ENCODE measurements at regions not wholly inside any gene's neighbourhood (a gene's known extent, or its start where the extent isn't known, plus 50 kb on each side); places are given as distances from the start of the nearest gene placed in this dataset.

- Histone ChIP-seq H3K4me1 (ENCODE audit: control insufficient read depth in 1 of 2, insufficient read depth in 2 of 2, low read length in 2 of 2) (no peaks in the 10 kb centered on the region), H3K9me3 (replicated peaks in 1 of 2; ENCODE audit: control insufficient read depth in 1 of 2, insufficient read depth in 1 of 2, low read length in 2 of 2) (no peaks in the 10 kb centered on the region), H3K79me2 (ENCODE audit: insufficient read depth, low read length) (no peaks in the 10 kb centered on the region), H3K36me3 (replicated peaks in 1 of 2; ENCODE audit: control insufficient read depth in 1 of 2, insufficient read depth in 2 of 2, low read length in 2 of 2) (no peaks in the 10 kb centered on the region), H3K27ac (ENCODE audit: low read depth in 1 of 2, low read length in 2 of 2) (no peak overlapping the region), H3K9ac (ENCODE audit: insufficient read depth, low read length, poor library complexity, severe bottlenecking) (no peak overlapping the region), H3K4me2 (replicated peaks; ENCODE audit: extremely low read depth, low read length, poor library complexity, severe bottlenecking) (no peak overlapping the region), H2AFZ (ENCODE audit: insufficient read depth, low read depth, low read length, poor library complexity, severe bottlenecking) (no peak overlapping the region), H4K20me1 (ENCODE audit: insufficient read depth, low read length) (no peaks in the 10 kb centered on the region), H3K27me3 (ENCODE audit: control insufficient read depth in 2 of 2, insufficient read depth in 2 of 2, low read length in 2 of 2) (peaks cover 0 to 3% of the 10 kb centered on the region in 2 donors), H3K4me3 (replicated peaks in 1 of 3; ENCODE audit: low read depth in 2 of 3, low read length in 3 of 3) (no peak overlapping the region)
- no peak for DNase-seq
- TF ChIP-seq CTCF (IDR thresholded peaks at IDR 0.05): no peak
- Mint-ChIP-seq H3K27ac (no peak overlapping the region), H3K9me3 (peaks cover 0 to 3% (median 0%) of the 10 kb centered on the region in 7 donors), H3K4me3 (no peak overlapping the region), H3K36me3 (no peaks in the 10 kb centered on the region), H3K4me1 (no peaks in the 10 kb centered on the region), H3K27me3 (ENCODE audit: low read depth in 3 of 3) (peaks cover 4 to 6% (median 4%) of the 10 kb centered on the region in 3 donors)
- intact Hi-C loops (cut with micrococcal nuclease): no loop called here
These were observed 256.3 kb downstream of the B3GLCT start for GRCh38 chr13:31456056-31456455.

- no peak overlapping the region for H3K4me3 ChIP-seq (replicated peaks in 1 of 3; ENCODE audit: low read depth in 2 of 3, low read length in 3 of 3)
- no peaks in the 10 kb centered on the region for H3K36me3 ChIP-seq (replicated peaks in 1 of 2; ENCODE audit: control insufficient read depth in 1 of 2, insufficient read depth in 2 of 2, low read length in 2 of 2)
- H3K79me2 ChIP-seq (ENCODE audit: insufficient read depth, low read length): no peaks in the 10 kb centered on the region
- no peak for TF ChIP-seq CTCF (IDR thresholded peaks at IDR 0.05)
- intact Hi-C loops (cut with micrococcal nuclease): no loop called here
- Mint-ChIP-seq H3K27me3 (ENCODE audit: low read depth in 3 of 3) (peaks cover 2 to 4% (median 3%) of the 10 kb centered on the region in 3 donors), H3K36me3 (no peaks in the 10 kb centered on the region), H3K4me3 (no peak overlapping the region), H3K4me1 (no peaks in the 10 kb centered on the region), H3K9me3 (peaks cover 0 to 3% (median 0%) of the 10 kb centered on the region in 7 donors), H3K27ac (no peak overlapping the region)
- H3K27me3 ChIP-seq (ENCODE audit: control insufficient read depth in 2 of 2, insufficient read depth in 2 of 2, low read length in 2 of 2): peaks cover 0 to 3% of the 10 kb centered on the region in 2 donors
- no peaks in the 10 kb centered on the region for H3K4me1 ChIP-seq (ENCODE audit: control insufficient read depth in 1 of 2, insufficient read depth in 2 of 2, low read length in 2 of 2)
- no peak for DNase-seq
- H3K4me2 ChIP-seq (replicated peaks; ENCODE audit: extremely low read depth, low read length, poor library complexity, severe bottlenecking): no peak overlapping the region
- H2AFZ ChIP-seq (ENCODE audit: insufficient read depth, low read depth, low read length, poor library complexity, severe bottlenecking): no peak overlapping the region
- H4K20me1 ChIP-seq (ENCODE audit: insufficient read depth, low read length): no peaks in the 10 kb centered on the region
- H3K9me3 ChIP-seq (replicated peaks in 1 of 2; ENCODE audit: control insufficient read depth in 1 of 2, insufficient read depth in 1 of 2, low read length in 2 of 2): no peaks in the 10 kb centered on the region
- WGBS (ENCODE audit: insufficient coverage): 100% methylated on average over 1 of the region's 3 CpGs
- no peak overlapping the region for H3K27ac ChIP-seq (ENCODE audit: low read depth in 1 of 2, low read length in 2 of 2)
- no peak overlapping the region for H3K9ac ChIP-seq (ENCODE audit: insufficient read depth, low read length, poor library complexity, severe bottlenecking)
These were observed 260.3 kb downstream of the B3GLCT start for GRCh38 chr13:31460061-31460460.
